ENCODE measurements at regions not wholly inside any gene's neighbourhood (a gene's known extent, or its start where the extent isn't known, plus 50 kb on each side); places are given as distances from the start of the nearest gene placed in this dataset.

- peaks cover 14% of the 10 kb centered on the region for H3K27me3 Mint-ChIP-seq
- CTCF ChIA-PET: no interaction called here
Measured at GRCh38 chr17:74020522-74020921, 183.0 kb upstream of the RPL38 start.

GRCh38 chr17:74024871-74025531 lies 178.5 kb upstream of the RPL38 start:
- H3K36me3 ChIP-seq (replicated peaks in 1 of 2; ENCODE audit: control extremely low read depth in 1 of 2, control insufficient read depth in 1 of 2, extremely low read depth in 1 of 2, insufficient read depth in 2 of 2, low read length in 1 of 2): no peaks in the 10 kb centered on the region
- H3K79me2 ChIP-seq (ENCODE audit: control insufficient read depth, insufficient read depth, low read length): no peaks in the 10 kb centered on the region
- no peak overlapping the region for H3K4me2 ChIP-seq (replicated peaks; ENCODE audit: low read depth, low read length, poor library complexity, severe bottlenecking)
- Mint-ChIP-seq H3K27me3 (peaks cover 8% of the 10 kb centered on the region), H3K4me3 (no peak overlapping the region), H3K27ac (no peak overlapping the region), H3K4me1 (no peaks in the 10 kb centered on the region), H3K9me3 (ENCODE audit: insufficient read depth) (no peaks in the 10 kb centered on the region)
- H2AFZ ChIP-seq (ENCODE audit: insufficient read depth, low read depth, low read length, poor library complexity, severe bottlenecking): no peak overlapping the region
- no peak for DNase-seq
- 70% methylated on average over 9 of the region's 10 CpGs for whole genome bisulfite sequencing (ENCODE audit: insufficient coverage)
- H3K27me3 ChIP-seq (replicated peaks in 1 of 4; ENCODE audit: control extremely low read depth in 1 of 4, control insufficient read depth in 3 of 4, insufficient read depth in 4 of 4, low read length in 3 of 4): no peaks in the 10 kb centered on the region
- intact Hi-C loops (cut with micrococcal nuclease): no loop called here
- no peak overlapping the region for H3K27ac ChIP-seq (ENCODE audit: low read length in 2 of 2)
- H3K4me3 ChIP-seq (ENCODE audit: control extremely low read depth in 1 of 5, extremely low read depth in 1 of 5, insufficient read depth in 1 of 5, low read depth in 2 of 5, low read length in 4 of 5): no peak overlapping the region
- no peaks in the 10 kb centered on the region for H4K20me1 ChIP-seq (ENCODE audit: control insufficient read depth, insufficient read depth, low read length, poor library complexity, severe bottlenecking)
- H3K9ac ChIP-seq (ENCODE audit: low read length): no peak overlapping the region
- POLR2A ChIA-PET: no interaction called here
- H3K4me1 ChIP-seq (ENCODE audit: control insufficient read depth in 2 of 2, insufficient read depth in 2 of 2, low read length in 2 of 2): no peaks in the 10 kb centered on the region
- H3K9me3 ChIP-seq (ENCODE audit: control extremely low read depth in 1 of 3, control insufficient read depth in 2 of 3, insufficient read depth in 1 of 3, low read length in 2 of 3): no peaks in the 10 kb centered on the region
- TF ChIP-seq CTCF (IDR thresholded peaks at IDR 0.05) (no peak), EZH2 (IDR thresholded peaks at IDR 0.05; ENCODE audit: borderline replicate concordance, insufficient read depth, low read depth, low read length, poor library complexity, severe bottlenecking) (no peak)
- CTCF ChIA-PET: no interaction called here
- no peak for ATAC-seq (ENCODE audit: low read depth)

More at GRCh38 chr17:74020522-74020921, 183.0 kb upstream of the RPL38 start:
- H3K4me1 ChIP-seq (ENCODE audit: control insufficient read depth in 2 of 2, insufficient read depth in 2 of 2, low read length in 2 of 2): no peaks in the 10 kb centered on the region
- no peaks in the 10 kb centered on the region for H3K79me2 ChIP-seq (ENCODE audit: control insufficient read depth, insufficient read depth, low read length)
- ATAC-seq (ENCODE audit: low read depth): no peak
- no peaks in the 10 kb centered on the region for H3K4me1 Mint-ChIP-seq
- no peak overlapping the region for H3K9ac ChIP-seq (ENCODE audit: low read length)
- 83% methylated on average over 1 of the region's 3 CpGs for WGBS (ENCODE audit: insufficient coverage)
- no peak for DNase-seq
- no peak overlapping the region for H3K27ac Mint-ChIP-seq
- H3K27ac ChIP-seq (ENCODE audit: low read length in 2 of 2): no peak overlapping the region
- H3K27me3 ChIP-seq (replicated peaks in 1 of 4; ENCODE audit: control extremely low read depth in 1 of 4, control insufficient read depth in 3 of 4, insufficient read depth in 4 of 4, low read length in 3 of 4): no peaks in the 10 kb centered on the region
- POLR2A ChIA-PET: no interaction called here
- no peak overlapping the region for H3K4me2 ChIP-seq (replicated peaks; ENCODE audit: low read depth, low read length, poor library complexity, severe bottlenecking)
- no peak overlapping the region for H2AFZ ChIP-seq (ENCODE audit: insufficient read depth, low read depth, low read length, poor library complexity, severe bottlenecking)
- H4K20me1 ChIP-seq (ENCODE audit: control insufficient read depth, insufficient read depth, low read length, poor library complexity, severe bottlenecking): no peaks in the 10 kb centered on the region
- no peak overlapping the region for H3K4me3 ChIP-seq (ENCODE audit: control extremely low read depth in 1 of 5, extremely low read depth in 1 of 5, insufficient read depth in 1 of 5, low read depth in 2 of 5, low read length in 4 of 5)
- no peak overlapping the region for H3K4me3 Mint-ChIP-seq
- no peaks in the 10 kb centered on the region for H3K36me3 ChIP-seq (replicated peaks in 1 of 2; ENCODE audit: control extremely low read depth in 1 of 2, control insufficient read depth in 1 of 2, extremely low read depth in 1 of 2, insufficient read depth in 2 of 2, low read length in 1 of 2)
- peaks cover 0 to 2% (median 0%) of the 10 kb centered on the region in 3 donors for H3K9me3 ChIP-seq (ENCODE audit: control extremely low read depth in 1 of 3, control insufficient read depth in 2 of 3, insufficient read depth in 1 of 3, low read length in 2 of 3)
- H3K9me3 Mint-ChIP-seq (ENCODE audit: insufficient read depth): no peaks in the 10 kb centered on the region
- TF ChIP-seq EZH2 (IDR thresholded peaks at IDR 0.05; ENCODE audit: borderline replicate concordance, insufficient read depth, low read depth, low read length, poor library complexity, severe bottlenecking) (no peak), CTCF (IDR thresholded peaks at IDR 0.05) (no peak)
- intact Hi-C loops (cut with micrococcal nuclease): no loop called here

Data from B cell (primary cell).